ENCODE measurements at regions not wholly inside any gene's neighbourhood (a gene's known extent, or its start where the extent isn't known, plus 50 kb on each side); places are given as distances from the start of the nearest gene placed in this dataset.

GRCh38 chr1:168963601-168964000 is 142.9 kb upstream of the ATP1B1 start:
- no peak for DNase-seq (ENCODE audit: low read depth in 2 of 2)

GRCh38 chr1:168964478-168964877 is 142.0 kb upstream of the ATP1B1 start:
- DNase-seq (ENCODE audit: low read depth in 2 of 2): no peak

GRCh38 chr1:168966217-168966616 is 140.3 kb upstream of the ATP1B1 start:
- no peak for DNase-seq (ENCODE audit: low read depth in 2 of 2)

GRCh38 chr1:168966636-168967035 is 139.9 kb upstream of the ATP1B1 start:
- DNase-seq (ENCODE audit: low read depth in 2 of 2): no peak

GRCh38 chr1:168970926-168971659 is 135.4 kb upstream of the ATP1B1 start:
- DNase-seq (ENCODE audit: low read depth in 2 of 2): no peak

- no peak for DNase-seq (ENCODE audit: low read depth in 2 of 2)
Observed at GRCh38 chr1:168972225-168972624, 134.3 kb upstream of the ATP1B1 start.

- no peak for DNase-seq (ENCODE audit: low read depth in 2 of 2)
Observed at GRCh38 chr1:168972887-168973286, 133.6 kb upstream of the ATP1B1 start.

GRCh38 chr1:168974117-168974516 is 132.4 kb upstream of the ATP1B1 start:
- no peak for DNase-seq (ENCODE audit: low read depth in 2 of 2)

- DNase-seq (ENCODE audit: low read depth in 2 of 2): no peak
Observed at GRCh38 chr1:168974611-168975010, 131.9 kb upstream of the ATP1B1 start.

DNA sequence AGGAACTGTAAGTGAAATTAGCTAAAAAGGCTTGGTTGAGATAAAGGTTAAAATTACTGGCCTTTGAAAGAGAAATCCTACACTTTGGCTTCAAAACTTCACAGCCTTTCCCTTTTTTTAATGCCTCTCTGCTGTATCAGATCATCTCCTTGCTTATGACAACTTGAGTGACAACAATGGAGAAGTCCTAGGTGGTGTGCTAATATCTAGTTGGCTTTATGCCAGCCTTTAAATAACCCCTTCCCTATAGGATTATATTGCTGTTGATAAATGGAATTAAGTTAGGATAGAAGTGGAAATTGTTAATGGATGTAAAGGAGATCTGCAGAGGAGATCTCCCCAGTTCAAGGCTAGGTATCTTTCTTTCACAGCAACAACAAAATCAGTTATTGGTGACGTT is 130.2 kb upstream of the ATP1B1 start:
- no peak for DNase-seq (ENCODE audit: low read depth in 2 of 2)

DNA sequence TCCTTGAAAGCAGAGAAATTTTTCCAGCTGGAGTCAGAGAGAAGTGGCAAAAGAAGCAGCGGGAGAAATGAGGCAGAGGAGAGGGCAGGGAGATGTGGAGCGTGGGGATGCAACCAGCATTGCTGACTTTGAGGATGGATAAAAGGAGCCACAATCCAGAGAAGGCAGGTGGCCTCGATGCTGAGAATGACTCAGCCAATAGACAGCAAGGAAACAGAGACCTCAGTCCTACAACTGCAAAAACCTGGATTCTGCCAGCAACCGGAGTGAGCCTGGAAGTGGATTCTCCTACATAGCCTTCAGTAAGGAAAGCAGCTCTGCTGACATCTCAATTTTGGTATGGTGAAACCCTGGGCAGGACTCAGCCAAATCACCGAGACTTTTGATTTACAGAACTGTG is 128.9 kb upstream of the ATP1B1 start:
- DNase-seq (ENCODE audit: low read depth in 2 of 2): no peak

- DNase-seq (ENCODE audit: low read depth in 2 of 2): no peak
Observed at GRCh38 chr1:168979276-168979675, 127.2 kb upstream of the ATP1B1 start.

DNA sequence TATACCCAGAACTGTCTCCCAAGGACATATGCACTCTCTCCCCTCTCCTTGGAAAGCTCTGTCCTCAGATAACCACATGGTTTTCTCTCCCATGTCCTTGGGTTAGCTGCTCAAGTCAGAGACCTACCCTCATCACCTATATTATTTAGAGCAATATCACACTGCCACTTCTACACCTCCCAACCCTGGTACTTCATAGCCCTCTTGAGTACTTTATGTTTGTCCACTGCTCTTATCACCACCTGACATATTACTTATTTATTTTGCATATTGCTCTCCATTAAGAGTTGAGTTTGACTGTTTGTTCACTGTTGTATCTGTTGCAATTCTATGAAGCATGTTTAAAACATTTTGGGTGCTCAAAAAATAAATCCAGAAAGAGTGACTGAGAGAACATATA is 126.3 kb upstream of the ATP1B1 start:
- DNase-seq (ENCODE audit: low read depth in 2 of 2): no peak

GRCh38 chr1:168980656-168981055 is 125.8 kb upstream of the ATP1B1 start:
- DNase-seq (ENCODE audit: low read depth in 2 of 2): no peak

DNA sequence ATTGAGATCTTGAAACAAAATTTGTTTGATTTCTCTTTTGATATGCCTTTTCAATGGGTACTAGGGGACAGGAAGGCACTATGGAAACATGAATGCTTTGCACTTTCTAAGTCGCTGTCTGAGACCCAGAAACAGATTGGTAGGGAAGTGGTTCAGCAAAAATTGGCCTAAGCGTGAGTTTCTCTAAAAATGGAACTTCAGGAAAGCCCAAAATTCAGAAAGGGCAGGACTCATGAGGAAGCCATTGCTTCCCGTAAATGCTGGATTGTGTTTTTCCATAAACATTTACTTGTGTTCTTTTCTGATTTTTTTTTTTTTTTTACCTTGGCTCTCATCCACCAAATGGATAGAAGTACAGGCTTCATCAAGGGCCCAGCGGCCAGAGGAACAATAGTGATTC is 123.7 kb upstream of the ATP1B1 start:
- DNase-seq (ENCODE audit: low read depth in 2 of 2): no peak

- no peak for DNase-seq (ENCODE audit: low read depth in 2 of 2)
Observed at GRCh38 chr1:168987330-168987729, 119.2 kb upstream of the ATP1B1 start.

DNA sequence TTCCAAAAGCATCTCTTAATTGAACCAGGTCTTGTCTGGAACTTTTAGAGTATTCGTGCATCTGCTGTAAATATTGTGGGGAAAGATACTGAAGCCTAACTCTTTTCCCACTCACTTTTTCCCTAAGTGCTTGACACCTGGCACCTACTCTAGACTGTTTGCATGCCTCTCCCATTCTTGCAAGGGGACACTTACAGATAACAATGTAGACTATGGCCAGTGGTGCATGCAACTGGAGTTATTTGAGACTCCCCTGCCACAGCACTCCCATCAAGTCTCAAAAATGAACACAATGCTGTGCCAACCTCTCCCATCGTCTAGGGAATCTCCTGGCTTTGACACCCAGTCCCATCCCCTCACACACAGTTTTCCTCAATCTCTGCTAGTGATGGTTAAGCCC is 118.6 kb upstream of the ATP1B1 start:
- no peak for DNase-seq (ENCODE audit: low read depth in 2 of 2)

DNA sequence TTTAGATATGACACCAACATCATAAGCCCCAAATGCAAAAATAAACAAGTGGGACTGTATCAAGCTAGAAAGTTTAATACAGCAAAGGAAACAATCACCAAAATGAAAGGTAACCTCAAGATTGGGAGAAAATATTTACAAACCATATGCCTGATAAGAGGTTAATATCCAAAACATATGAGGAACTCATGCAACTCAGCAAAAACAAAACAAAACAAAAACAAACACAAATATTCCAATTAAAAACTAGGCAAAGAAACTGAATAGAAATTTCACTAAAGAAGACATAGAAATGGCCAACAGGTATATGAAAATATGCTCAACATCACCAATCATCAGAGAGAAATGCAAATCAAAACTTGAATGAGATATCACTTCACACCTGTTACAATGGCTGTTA is 116.5 kb upstream of the ATP1B1 start:
- DNase-seq (ENCODE audit: low read depth in 2 of 2): no peak

DNA sequence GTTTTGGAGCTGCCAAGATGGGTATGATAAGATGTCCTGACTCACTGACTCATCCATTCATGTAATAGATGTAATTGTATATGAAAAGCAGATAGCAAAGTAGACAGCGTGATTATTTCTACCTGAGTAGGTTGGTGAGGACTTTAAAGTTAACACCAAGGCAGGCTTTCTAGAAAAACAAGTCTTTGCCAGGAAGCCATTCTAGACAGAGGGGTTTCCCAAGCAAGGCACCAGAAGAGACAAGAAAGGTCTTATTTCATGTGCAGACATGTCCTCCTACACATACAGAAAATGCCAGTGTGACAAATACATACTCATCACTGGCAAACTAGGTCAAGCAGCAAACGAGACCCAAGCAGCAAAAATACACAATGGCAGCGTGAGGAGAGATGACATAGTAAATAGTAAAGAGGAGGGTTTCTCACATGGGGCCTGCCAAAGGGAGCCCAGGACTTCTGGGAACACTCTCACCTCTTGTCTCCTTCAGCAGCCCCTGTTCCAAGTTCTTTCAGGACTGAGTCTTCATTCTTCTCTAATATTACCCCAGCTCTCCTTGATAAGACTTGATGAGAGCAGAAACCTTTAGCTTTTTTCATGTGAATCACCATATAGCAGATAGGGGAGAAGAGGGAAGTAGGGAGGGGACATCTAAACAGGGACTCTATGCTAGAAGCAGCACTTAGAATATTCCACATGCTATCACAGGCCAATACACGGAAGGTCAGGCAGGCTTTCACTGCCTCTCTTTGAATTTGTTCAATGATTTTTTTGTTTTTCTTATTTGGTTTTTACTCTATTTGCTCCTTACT is 114.6 kb upstream of the ATP1B1 start:
- DNase-seq (ENCODE audit: low read depth in 2 of 2): no peak

DNA sequence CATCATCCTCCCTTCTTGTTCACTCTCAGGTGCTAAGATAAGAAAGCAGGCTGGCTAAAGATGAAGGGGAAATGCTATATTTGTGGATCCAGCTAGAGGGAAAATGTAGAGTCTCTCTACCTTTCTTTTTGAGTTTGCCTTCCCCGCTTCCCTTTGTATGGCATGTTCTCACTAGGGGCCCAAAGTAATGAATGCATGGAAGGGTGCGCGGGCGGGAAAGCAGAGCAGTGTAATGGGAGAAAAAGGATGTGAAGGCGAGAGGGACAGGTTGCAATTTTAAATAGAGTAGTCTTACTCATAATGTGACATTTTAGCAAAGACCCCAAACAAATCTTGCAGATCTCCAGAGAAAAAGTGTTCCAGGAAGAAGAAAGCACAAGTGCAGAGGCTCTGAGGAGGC is 105.1 kb upstream of the ATP1B1 start:
- no peak for DNase-seq (ENCODE audit: low read depth in 2 of 2)

GRCh38 chr1:169003864-169004516 is 102.5 kb upstream of the ATP1B1 start:
- DNase-seq (ENCODE audit: low read depth in 2 of 2): no peak

GRCh38 chr1:169005776-169006175 is 100.7 kb upstream of the ATP1B1 start:
- DNase-seq (ENCODE audit: low read depth in 2 of 2): no peak

DNA sequence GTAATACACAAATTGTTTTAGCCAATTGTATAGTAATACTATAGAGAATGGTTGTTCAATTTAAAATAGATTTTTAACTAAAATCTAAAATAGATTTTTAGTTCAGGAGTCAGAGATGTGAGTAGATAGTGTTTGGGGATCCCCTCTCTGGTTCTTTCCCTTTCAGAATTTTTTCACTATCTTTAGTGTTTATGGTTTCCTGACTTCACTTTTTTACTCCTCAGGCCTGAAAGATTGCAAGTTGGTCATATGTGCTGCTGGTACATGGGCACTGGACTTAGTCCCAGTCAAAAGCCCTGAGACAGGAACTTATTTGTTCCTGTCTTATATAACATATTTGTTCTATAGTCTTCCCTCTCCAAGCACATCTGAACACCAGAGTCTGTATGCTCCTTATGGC is 96.8 kb upstream of the ATP1B1 start:
- no peak for DNase-seq (ENCODE audit: low read depth in 2 of 2)
